Neuronal stem cell (in vitro differentiated cells): ENCODE measurements at regions not wholly inside any gene's neighbourhood (a gene's known extent, or its start where the extent isn't known, plus 50 kb on each side); places are given as distances from the start of the nearest gene placed in this dataset.

Experiments used
- DNase-seq: peaks from one replicate; pipeline ENCODE4 v3.0.0-alpha.2; 2013; ENCODE audit warnings: low spot score
- H2AFZ ChIP-seq: one replicate; pipeline ENCODE4 v1.6.1; 2013; ENCODE audit warnings: mild to moderate bottlenecking, low read length, inconsistent platforms
- H2AK5ac ChIP-seq: 2 replicates; pipeline ENCODE4 v1.6.1; 2013; ENCODE audit warnings: low read depth, mild to moderate bottlenecking, inconsistent platforms, low read length, moderate library complexity, mixed read lengths
- H2BK120ac ChIP-seq: 2 replicates; pipeline ENCODE4 v1.6.1; 2013; ENCODE audit warnings: low read depth, mild to moderate bottlenecking, inconsistent platforms, low read length, moderate library complexity, mixed read lengths
- H2BK12ac ChIP-seq: one replicate; pipeline ENCODE4 v1.6.1; 2013; ENCODE audit warnings: low read length, inconsistent platforms
- H2BK15ac ChIP-seq: 2 replicates; pipeline ENCODE4 v1.6.1; 2013; ENCODE audit warnings: mild to moderate bottlenecking, low read length, inconsistent platforms, mixed read lengths
- H2BK5ac ChIP-seq: one replicate; pipeline ENCODE4 v1.6.1; 2013; ENCODE audit warnings: inconsistent platforms, mild to moderate bottlenecking, low read length, moderate library complexity
- H3K14ac ChIP-seq: one replicate; pipeline ENCODE4 v1.6.1; 2013; ENCODE audit warnings: low read length, inconsistent platforms
- H3K18ac ChIP-seq: 2 replicates; pipeline ENCODE4 v1.6.1; 2013; ENCODE audit warnings: low read length, inconsistent platforms
- H3K23ac ChIP-seq: 2 replicates; pipeline ENCODE4 v1.6.1; 2013; ENCODE audit warnings: low read depth, mild to moderate bottlenecking, mixed read lengths, low read length, inconsistent platforms; ENCODE audit not compliant: poor library complexity
- H3K27ac ChIP-seq: replicated peaks from 3 replicates; pipeline ENCODE4 v1.5.1; 2013; ENCODE audit warnings: low read length, inconsistent platforms
- H3K27me3 ChIP-seq, 3 experiments: 2 replicates each; pipeline ENCODE4 v1.6.1; 2013; ENCODE audit warnings: low read length in 3 of 3, mild to moderate bottlenecking in 2 of 3, inconsistent platforms in 1 of 3, low read depth in 1 of 3, mixed read lengths in 1 of 3, moderate library complexity in 1 of 3; ENCODE audit not compliant: control insufficient read depth in 3 of 3, insufficient read depth in 3 of 3
- H3K36me3 ChIP-seq, 2 donors: replicated peaks in 1 of 2; 2 replicates each; pipeline ENCODE4 v1.6.1; 2013; ENCODE audit warnings: low read length in 2 of 2; ENCODE audit not compliant: control insufficient read depth in 2 of 2, insufficient read depth in 2 of 2
- H3K4ac ChIP-seq: 2 replicates; pipeline ENCODE4 v1.6.1; 2013; ENCODE audit warnings: inconsistent platforms, mild to moderate bottlenecking, low read length, moderate library complexity
- H3K4me1 ChIP-seq, 2 donors: 1 replicate in 1 of 2; 2 replicates in 1 of 2; pipeline ENCODE4 v1.6.1; 2013; ENCODE audit warnings: low read length in 2 of 2, low read depth in 1 of 2; ENCODE audit not compliant: control insufficient read depth in 2 of 2, insufficient read depth in 1 of 2
- H3K4me2 ChIP-seq: one replicate; pipeline ENCODE4 v1.6.1; 2013; ENCODE audit warnings: mild to moderate bottlenecking, low read length, inconsistent platforms; ENCODE audit not compliant: insufficient read depth, poor library complexity, severe bottlenecking
- H3K4me3 ChIP-seq, 2 donors: 2 replicates each; pipeline ENCODE4 v1.5.1; 2013; ENCODE audit warnings: low read length in 2 of 2, mild to moderate bottlenecking in 2 of 2, inconsistent platforms in 1 of 2, moderate library complexity in 1 of 2
- H3K79me1 ChIP-seq: one replicate; pipeline ENCODE4 v1.6.1; 2013; ENCODE audit warnings: low read depth, mild to moderate bottlenecking, inconsistent platforms, low read length, moderate library complexity
- H3K9ac ChIP-seq: one replicate; pipeline ENCODE4 v1.6.1; 2013; ENCODE audit warnings: mild to moderate bottlenecking, low read depth, low read length, inconsistent platforms; ENCODE audit not compliant: poor library complexity
- H3K9me3 ChIP-seq, 2 donors: replicated peaks in 1 of 2; 2 replicates each; pipeline versions ENCODE3 to v1.6.1; 2013; ENCODE audit warnings: low read length in 2 of 2, mild to moderate bottlenecking in 2 of 2, inconsistent platforms in 1 of 2, low read depth in 1 of 2, mixed read lengths in 1 of 2, moderate library complexity in 1 of 2; ENCODE audit not compliant: control insufficient read depth in 2 of 2, insufficient read depth in 1 of 2
- H4K8ac ChIP-seq: one replicate; pipeline ENCODE4 v1.6.1; 2013; ENCODE audit warnings: low read depth, mild to moderate bottlenecking, inconsistent platforms, low read length, moderate library complexity
- H4K91ac ChIP-seq: one replicate; pipeline ENCODE4 v1.6.1; 2013; ENCODE audit warnings: low read length, low read depth, mild to moderate bottlenecking, inconsistent platforms; ENCODE audit not compliant: poor library complexity
- WGBS, 2 donors: extraction: QIAGEN DNeasy Blood & Tissue Kit; methylation state at CpG; one replicate each; pipeline ENCODE4 v1.1.7; 2013; ENCODE audit warnings: missing lambda C conversion rate in 2 of 2, mixed read lengths in 1 of 2; ENCODE audit not compliant: insufficient read length in 2 of 2, insufficient replicate concordance in 1 of 2; ENCODE audit errors: extremely low coverage in 2 of 2; 5-methylcytosine and 5-hydroxymethylcytosine counted together

- no peak overlapping the region for H2BK15ac ChIP-seq
- no peak overlapping the region for H3K4ac ChIP-seq
- WGBS, 2 donors, result no CpG with 5 or more reads among the region's 2 CpGs
- no peak overlapping the region for H4K91ac ChIP-seq
- H3K27ac ChIP-seq, result no peak overlapping the region
- H3K14ac ChIP-seq, result no peak overlapping the region
- no peaks in the 10 kb centered on the region for H3K79me1 ChIP-seq
- H3K4me3 ChIP-seq, result no peak overlapping the region
- no peak overlapping the region for H2BK120ac ChIP-seq
- H3K18ac ChIP-seq, result no peak overlapping the region
- H2AK5ac ChIP-seq, result no peak overlapping the region
- H3K4me2 ChIP-seq, result no peak overlapping the region
- no peak overlapping the region for H3K9ac ChIP-seq
- no peak overlapping the region for H2BK5ac ChIP-seq
- H3K27me3 ChIP-seq, result no peaks in the 10 kb centered on the region
- H3K4me1 ChIP-seq, result no peaks in the 10 kb centered on the region
- no peak overlapping the region for H2AFZ ChIP-seq
- H4K8ac ChIP-seq, result no peak overlapping the region
- no peak overlapping the region for H3K23ac ChIP-seq
- H3K9me3 ChIP-seq, result peaks cover 0 to 4% of the 10 kb centered on the region in 2 donors
- DNase-seq, result no peak
- no peak overlapping the region for H2BK12ac ChIP-seq
- no peaks in the 10 kb centered on the region for H3K36me3 ChIP-seq
These were observed 206.9 kb upstream of the FSIP2 start for GRCh38 chr2:185531721-185532120.

GRCh38 chr2:185537689-185538088 is 200.9 kb upstream of the FSIP2 start:
- Histone ChIP-seq H3K4me1 (no peaks in the 10 kb centered on the region), H3K14ac (no peak overlapping the region), H4K91ac (no peak overlapping the region), H3K9me3 (no peaks in the 10 kb centered on the region), H2BK15ac (no peak overlapping the region), H2AFZ (no peak overlapping the region), H3K4ac (no peak overlapping the region), H3K23ac (no peak overlapping the region), H2BK120ac (no peak overlapping the region), H3K27ac (no peak overlapping the region), H3K36me3 (no peaks in the 10 kb centered on the region), H3K4me2 (no peak overlapping the region), H2AK5ac (no peak overlapping the region), H4K8ac (no peak overlapping the region), H3K18ac (no peak overlapping the region), H3K4me3 (no peak overlapping the region), H2BK5ac (no peak overlapping the region), H2BK12ac (no peak overlapping the region), H3K79me1 (no peaks in the 10 kb centered on the region), H3K27me3 (no peaks in the 10 kb centered on the region), H3K9ac (no peak overlapping the region)
- no CpG with 5 or more reads among the region's 2 CpGs for WGBS, 2 donors
- no peak for DNase-seq

GRCh38 chr2:185567196-185567595 is 171.4 kb upstream of the FSIP2 start:
- WGBS, 2 donors, result no CpG with 5 or more reads among the region's 2 CpGs

DNA sequence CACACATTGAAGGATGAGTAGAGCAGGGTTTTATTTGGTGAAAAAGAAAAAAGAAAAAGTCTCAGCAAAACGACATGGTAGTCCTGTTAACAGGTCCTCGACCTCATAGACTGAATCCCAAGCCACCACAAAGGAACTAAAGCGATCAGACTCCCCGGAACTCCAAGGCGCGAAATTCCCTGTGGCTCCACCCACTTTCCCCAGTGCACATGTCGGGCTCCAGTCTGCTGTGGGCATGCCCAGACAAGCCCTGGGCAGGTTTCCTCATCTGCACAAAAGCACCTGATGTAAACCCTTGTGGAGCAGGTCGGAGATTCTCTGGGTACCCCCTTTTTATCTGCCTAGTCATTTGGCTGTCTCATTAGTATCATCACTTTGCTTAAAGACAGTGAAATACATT is 170.7 kb upstream of the FSIP2 start:
- Histone ChIP-seq H3K27me3 (no peaks in the 10 kb centered on the region), H3K14ac (no peak overlapping the region), H3K23ac (no peak overlapping the region), H3K36me3 (no peaks in the 10 kb centered on the region), H2BK12ac (no peak overlapping the region), H3K9ac (no peak overlapping the region), H2AK5ac (no peak overlapping the region), H4K8ac (no peak overlapping the region), H2BK15ac (no peak overlapping the region), H3K9me3 (peaks cover 0 to 3% of the 10 kb centered on the region in 2 donors), H3K4me1 (no peaks in the 10 kb centered on the region), H3K4me3 (peak overlapping the region in 1 of 2 donors; percentile 50), H4K91ac (no peak overlapping the region), H2BK5ac (no peak overlapping the region), H3K27ac (no peak overlapping the region), H3K18ac (peak overlapping the region; percentile 38), H3K4ac (no peak overlapping the region), H2BK120ac (no peak overlapping the region), H3K4me2 (no peak overlapping the region), H2AFZ (peak overlapping the region; percentile 27), H3K79me1 (no peaks in the 10 kb centered on the region)
- WGBS, 2 donors, result no CpG with 5 or more reads among the region's 8 CpGs
- no peak for DNase-seq

More at GRCh38 chr2:185567196-185567595, 171.4 kb upstream of the FSIP2 start:
- Histone ChIP-seq H3K23ac (no peak overlapping the region), H3K79me1 (no peaks in the 10 kb centered on the region), H3K9me3 (peaks cover 0 to 3% of the 10 kb centered on the region in 2 donors), H3K9ac (no peak overlapping the region), H3K18ac (no peak overlapping the region), H3K14ac (no peak overlapping the region), H3K36me3 (no peaks in the 10 kb centered on the region), H2AK5ac (no peak overlapping the region), H3K27ac (no peak overlapping the region), H3K4me3 (no peak overlapping the region), H2BK12ac (no peak overlapping the region), H2AFZ (no peak overlapping the region), H2BK5ac (no peak overlapping the region), H3K4me1 (no peaks in the 10 kb centered on the region), H3K4ac (no peak overlapping the region), H3K27me3 (no peaks in the 10 kb centered on the region), H2BK15ac (no peak overlapping the region), H3K4me2 (no peak overlapping the region), H4K8ac (no peak overlapping the region), H2BK120ac (no peak overlapping the region), H4K91ac (no peak overlapping the region)
- no peak for DNase-seq
